ENCODE measurements at regions not wholly inside any gene's neighbourhood (a gene's known extent, or its start where the extent isn't known, plus 50 kb on each side); places are given as distances from the start of the nearest gene placed in this dataset.
A peak's percentile ranks its signal among the peaks of the same experiment; 100 is the strongest.
"Not testable (repeated sequence)": the region's sequence is repeated elsewhere in the genome, so short reads cannot be mapped to it uniquely, and the experiment has no call there.

DNA sequence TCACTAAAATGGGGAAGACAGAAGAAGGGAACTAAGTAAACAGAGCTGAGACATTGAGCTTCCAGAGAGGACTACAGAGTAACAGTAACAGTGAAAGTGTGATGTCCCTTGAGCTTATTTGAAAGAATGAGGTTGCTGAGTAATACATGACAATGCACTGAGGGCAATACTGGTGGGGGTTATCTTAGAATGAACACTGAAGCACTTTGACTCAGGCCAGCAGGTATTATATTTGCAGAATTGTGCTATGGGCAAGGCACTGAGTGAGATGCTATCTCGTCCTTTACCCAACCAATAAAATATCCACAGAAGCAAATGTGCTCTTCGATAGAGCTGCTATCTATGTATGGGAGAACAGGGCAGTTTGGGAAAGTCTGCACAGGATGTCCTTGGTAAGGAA is 133.2 kb downstream of the DISP1 start:
- DNase-seq (ENCODE audit: low spot score) = no peak

DNA sequence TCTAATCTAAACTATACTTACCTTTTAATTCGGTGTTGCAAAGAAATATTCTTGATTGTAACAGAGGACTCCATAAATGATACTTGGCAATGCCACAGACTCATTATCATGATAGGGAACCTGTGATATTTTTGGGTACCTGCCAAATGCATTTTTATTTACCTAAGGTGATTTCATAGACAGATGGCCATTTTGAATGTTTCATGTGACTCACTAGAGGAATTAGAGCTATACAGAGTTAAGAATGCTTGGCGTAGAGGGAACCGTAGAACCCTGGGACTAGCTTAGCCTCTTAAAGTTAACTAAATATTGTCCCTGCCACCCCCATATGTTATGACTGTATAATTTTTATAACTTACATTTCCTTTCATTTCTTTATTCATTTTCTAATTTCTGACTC is 136.1 kb downstream of the DISP1 start:
- no peak for DNase-seq (ENCODE audit: low spot score)

DNA sequence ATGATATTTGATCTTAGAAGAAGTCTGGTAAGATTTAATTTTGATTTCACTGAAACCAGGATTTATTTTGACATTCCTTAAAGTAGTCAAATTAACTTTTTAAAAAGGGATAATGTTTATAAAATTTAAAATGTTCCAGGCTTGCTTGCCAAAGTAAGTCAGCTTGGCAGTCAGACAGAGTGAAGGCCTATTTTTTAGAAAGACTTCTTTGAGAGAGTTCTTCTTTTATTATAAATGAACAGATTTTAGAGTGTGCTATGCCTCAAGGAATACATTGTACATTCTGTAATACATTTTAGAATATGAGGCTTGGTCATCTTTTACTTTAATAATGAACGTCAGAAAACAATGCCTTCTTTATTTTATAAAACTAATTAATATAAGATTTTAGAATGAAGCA is 138.7 kb downstream of the DISP1 start:
- no peak for DNase-seq (ENCODE audit: low spot score)

DNA sequence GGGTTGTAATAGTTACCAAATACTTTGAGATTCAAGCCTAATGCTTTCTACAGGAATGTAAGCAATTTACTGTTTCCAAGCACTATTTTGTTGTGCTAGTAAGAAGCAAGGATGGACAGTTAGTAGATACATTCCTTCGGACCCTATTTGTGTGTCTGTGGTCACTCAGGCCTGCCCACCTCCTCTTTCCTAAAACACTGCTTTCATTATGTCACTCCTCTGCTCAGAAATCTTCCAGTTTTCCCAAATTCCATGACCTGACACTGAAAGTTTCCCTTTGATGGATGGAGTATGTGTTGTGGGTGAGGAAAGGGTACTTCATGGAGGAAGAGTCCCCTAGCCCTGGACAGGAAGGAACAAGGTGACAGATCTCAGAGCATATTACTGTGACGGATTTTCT is 141.1 kb downstream of the DISP1 start:
- DNase-seq (ENCODE audit: low spot score) = peak; percentile 2

DNA sequence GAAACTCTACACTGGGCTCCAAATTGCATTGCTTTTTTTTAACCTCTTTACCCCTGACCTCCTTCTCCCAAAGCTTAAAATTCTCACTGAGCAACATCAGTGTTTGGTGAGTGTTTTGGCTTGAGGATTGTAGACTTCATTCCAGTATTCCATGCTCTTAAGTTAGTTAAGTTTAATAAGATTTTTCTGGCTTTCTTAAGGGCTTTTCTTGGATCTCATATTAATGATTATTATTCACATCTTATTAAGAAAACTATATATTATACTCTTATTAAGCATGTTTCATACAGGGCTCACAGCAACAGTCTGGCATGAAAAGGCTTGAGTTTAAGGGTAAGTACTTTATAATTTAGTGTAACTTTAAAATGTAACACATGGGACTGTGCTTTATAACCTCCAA is 141.8 kb downstream of the DISP1 start:
- no peak for DNase-seq (ENCODE audit: low spot score)

GRCh38 chr1:222967466-222968240 is 152.8 kb downstream of the DISP1 start:
- no peak for DNase-seq (ENCODE audit: low spot score)

DNA sequence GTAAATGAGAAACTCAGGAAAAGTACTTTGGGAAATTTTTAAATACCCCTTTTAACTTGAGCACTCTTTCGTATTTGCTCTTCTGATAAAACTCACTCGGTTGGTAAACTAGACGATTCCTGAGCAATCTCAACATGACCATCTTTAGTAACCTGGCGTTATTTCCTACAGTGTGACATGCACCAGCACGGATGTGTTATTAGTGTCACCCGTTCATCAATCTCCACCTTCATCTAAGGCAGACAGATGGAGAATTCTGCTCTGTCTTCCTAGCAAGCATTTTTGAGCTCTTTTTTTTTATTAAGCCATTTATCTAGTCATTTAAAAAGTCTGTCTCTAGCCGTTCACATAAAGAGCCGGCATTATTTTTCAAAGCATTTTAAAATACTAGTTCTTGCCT is 155.2 kb downstream of the DISP1 start:
- DNase-seq (ENCODE audit: low spot score) = no peak

- DNase-seq (ENCODE audit: low spot score) = no peak
Measured at GRCh38 chr1:222970711-222971110, 155.9 kb downstream of the DISP1 start.

DNA sequence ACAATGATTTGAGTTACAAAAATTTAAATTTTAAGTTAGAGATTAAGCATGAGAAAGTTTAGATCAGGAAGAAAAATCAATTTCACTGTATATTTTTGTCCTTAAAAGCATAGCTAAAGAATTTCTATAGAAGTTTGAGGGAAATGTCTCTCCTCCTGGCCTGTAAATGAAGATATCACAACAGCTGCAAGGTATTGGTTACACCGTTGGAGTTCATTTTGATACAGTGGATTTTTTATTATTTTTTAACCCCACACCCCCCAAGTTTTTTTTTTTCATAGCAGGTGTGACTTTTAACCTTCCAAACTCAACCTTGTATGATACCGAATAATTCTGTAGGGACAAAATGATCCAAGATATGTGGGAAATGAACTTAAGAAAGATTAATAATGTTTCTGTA is 156.3 kb downstream of the DISP1 start:
- DNase-seq (ENCODE audit: low spot score) = no peak

DNA sequence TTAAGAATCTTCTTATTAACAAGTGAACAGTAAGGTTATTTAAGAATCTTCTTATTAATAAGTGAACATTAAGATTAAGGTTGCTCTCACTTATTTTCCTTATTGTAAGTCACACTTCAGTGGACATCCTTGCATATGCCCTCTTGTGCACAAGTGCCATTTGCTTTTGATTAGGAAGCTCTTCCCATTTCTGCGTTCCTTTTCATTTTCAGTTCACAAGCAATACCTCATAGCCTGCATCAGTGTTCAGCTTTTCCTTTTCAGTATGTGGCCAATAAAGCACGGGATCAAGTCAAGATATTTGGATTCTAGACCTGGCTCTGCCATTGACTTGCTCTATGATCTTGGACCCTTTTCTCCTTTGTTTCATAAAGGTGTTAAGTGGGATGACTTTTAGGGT is 158.7 kb downstream of the DISP1 start:
- DNase-seq (ENCODE audit: low spot score) = no peak

- DNase-seq (ENCODE audit: low spot score) = peak; percentile 29
Measured at GRCh38 chr1:222974496-222974895, 159.7 kb downstream of the DISP1 start.

GRCh38 chr1:222975472-222976122 is 160.8 kb downstream of the DISP1 start:
- peak; percentile 3 for DNase-seq (ENCODE audit: low spot score)

DNA sequence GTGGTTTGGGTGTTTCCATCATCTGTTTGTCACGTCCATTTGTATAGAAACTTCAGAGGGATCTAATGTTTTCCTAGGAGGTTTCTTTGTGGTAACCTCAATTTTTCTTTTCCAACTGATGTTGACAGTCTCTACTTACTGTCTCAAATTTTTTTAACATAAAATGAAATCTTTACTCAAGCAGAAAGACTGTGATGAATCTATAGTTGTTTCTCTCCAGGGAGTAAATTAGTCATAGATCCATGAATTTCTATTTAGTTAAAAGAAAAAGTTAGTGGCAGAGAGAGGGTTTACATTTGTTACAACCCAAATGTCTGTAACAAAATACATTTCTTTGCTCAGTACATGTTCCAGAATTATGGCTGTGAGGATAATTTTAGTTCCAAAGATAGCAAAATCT is 161.6 kb downstream of the DISP1 start:
- DNase-seq (ENCODE audit: low spot score) = no peak

- DNase-seq (ENCODE audit: low spot score) = not testable (repeated sequence)
Measured at GRCh38 chr1:222977294-222977693, 162.5 kb downstream of the DISP1 start.

GRCh38 chr1:222979561-222979960 is 163.5 kb downstream of the TLR5 start:
- DNase-seq (ENCODE audit: low spot score) = no peak

GRCh38 chr1:222987674-222988076 is 155.4 kb downstream of the TLR5 start:
- DNase-seq (ENCODE audit: low spot score) = no peak

- no peak for DNase-seq (ENCODE audit: low spot score)
Measured at GRCh38 chr1:222989443-222989842, 153.6 kb downstream of the TLR5 start.

GRCh38 chr1:222991177-222991576 is 151.9 kb downstream of the TLR5 start:
- no peak for DNase-seq (ENCODE audit: low spot score)

- DNase-seq (ENCODE audit: low spot score) = no peak
Measured at GRCh38 chr1:222991908-222992307, 151.1 kb downstream of the TLR5 start.

DNA sequence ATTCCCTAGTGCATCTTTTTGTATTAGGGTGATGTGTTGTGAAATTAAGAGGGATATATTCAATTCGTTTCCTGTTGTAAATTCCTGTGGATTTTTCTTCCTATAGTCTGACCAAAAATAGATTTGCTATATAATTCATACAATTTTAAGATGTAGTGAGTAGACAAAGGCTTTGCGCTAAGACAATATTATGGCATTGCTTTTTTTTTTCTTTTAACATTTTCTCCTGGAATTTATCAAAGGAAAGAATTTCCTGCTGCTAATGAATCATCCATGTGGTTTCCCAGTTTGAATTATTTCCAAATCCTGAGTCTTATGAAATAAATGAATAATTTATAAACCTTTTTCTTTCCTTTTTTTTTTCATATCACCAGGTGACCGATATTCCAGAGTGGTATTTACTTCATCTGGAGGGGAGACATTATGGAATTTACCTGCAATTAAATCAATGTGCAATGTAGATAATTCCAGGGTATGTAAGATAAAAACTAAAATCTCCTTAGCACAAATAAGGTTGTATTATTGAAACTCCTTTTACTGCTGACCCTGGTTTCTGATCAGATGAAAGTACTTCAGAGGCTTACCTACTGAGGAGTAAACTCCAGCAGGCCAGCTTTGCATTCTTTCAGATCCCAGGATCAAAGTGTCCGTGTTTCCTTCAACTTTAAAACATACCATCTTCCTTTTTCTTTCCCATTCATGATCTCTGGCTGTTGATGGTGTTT is 148.4 kb downstream of the TLR5 start:
- DNase-seq (ENCODE audit: low spot score) = no peak

DNA sequence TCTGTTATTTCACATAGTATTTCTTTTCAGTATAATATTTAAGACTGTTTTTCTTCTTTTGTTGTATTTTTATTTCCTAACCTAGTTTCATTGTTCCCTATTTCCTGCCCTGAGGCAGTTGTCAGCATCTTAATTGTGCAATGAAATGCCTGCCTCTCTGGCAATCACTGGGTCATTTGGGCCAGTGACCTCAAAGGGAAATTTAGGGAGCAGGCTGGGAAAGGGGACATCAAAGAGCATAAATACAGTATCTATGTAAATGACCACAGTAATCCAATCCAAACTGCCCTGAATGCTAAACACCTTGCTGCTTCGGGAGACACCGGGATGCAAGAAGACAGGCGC is 147.8 kb downstream of the TLR5 start:
- DNase-seq (ENCODE audit: low spot score) = no peak

DNA sequence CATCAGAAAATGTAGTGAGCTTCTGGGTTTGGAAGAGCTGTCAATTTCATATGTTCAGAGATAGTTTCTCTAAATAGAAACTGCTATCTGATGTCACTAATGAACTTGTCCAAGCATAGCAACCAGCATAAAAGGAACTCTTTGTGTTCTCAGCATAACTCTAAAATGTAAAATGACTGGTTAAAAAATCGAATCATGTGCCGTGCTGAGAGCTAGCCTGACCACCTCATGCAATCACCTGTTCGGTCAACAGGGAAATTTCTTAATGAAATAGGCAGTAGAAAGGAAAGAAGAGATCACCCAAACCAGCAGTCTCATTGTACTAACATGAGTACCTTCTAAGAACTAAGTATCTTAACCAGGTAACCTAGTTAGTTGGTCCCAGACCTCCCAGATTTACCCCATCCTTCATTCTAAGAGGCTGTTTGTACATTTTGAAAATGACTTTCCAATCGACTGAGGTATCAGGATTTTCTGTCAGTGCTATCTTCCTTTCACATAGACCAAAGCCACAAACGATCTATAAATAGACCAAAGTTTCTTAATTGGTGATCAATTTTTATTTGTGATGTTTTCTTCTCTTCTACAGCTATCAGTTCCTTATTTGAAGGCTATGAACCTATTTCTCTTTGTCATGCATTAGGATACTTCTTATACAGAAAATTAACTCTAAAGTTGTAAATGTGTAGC is 147.3 kb downstream of the TLR5 start:
- no peak for DNase-seq (ENCODE audit: low spot score)
